Astrocyte of the spinal cord (primary cell): ENCODE measurements at regions not wholly inside any gene's neighbourhood (a gene's known extent, or its start where the extent isn't known, plus 50 kb on each side); places are given as distances from the start of the nearest gene placed in this dataset.

Experiments
- DNase-seq: peaks from one replicate; pipeline ENCODE4 v3.0.0; 2011; ENCODE audit warnings: low read depth, low spot score
- H3K4me3 ChIP-seq: 2 replicates; pipeline ENCODE4 v1.5.1; 2011; ENCODE audit warnings: low read depth, mild to moderate bottlenecking, low read length, moderate library complexity
- in situ Hi-C: cut with HindIII; loops from 2 replicates; pipeline ENCODE4 v1.10.0; 2017; ENCODE audit warnings: low sequenced_read_pairs
- TF ChIP-seq, protein P1 (sequence below): IDR thresholded peaks from 2 replicates; pipeline ENCODE4 v1.5.1; 2012; ENCODE audit warnings: low read depth, mild to moderate bottlenecking, low read length, inconsistent platforms

DNA sequence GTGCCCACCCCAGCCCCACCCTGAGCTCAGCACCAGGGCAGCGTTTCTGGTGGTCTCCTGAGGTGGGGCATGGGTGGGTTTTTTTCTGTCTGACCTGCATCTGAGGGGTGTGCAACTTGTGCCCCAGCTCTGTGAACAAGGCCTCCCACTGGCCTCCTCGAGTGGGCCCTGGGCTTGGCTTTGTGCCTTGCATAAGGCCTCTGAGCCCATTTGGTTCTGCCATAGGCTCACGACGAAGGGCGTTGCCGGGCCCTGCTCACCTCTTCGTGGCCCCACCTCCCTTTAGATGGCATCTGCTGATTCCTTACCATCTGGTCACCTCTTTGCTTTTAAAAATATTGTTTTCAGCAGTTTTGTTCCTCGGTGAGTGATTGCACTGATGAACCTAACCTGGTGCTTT lies 127.1 kb upstream of the COL5A1 start:
- no peak for DNase-seq
- TF ChIP-seq, protein P1, sequence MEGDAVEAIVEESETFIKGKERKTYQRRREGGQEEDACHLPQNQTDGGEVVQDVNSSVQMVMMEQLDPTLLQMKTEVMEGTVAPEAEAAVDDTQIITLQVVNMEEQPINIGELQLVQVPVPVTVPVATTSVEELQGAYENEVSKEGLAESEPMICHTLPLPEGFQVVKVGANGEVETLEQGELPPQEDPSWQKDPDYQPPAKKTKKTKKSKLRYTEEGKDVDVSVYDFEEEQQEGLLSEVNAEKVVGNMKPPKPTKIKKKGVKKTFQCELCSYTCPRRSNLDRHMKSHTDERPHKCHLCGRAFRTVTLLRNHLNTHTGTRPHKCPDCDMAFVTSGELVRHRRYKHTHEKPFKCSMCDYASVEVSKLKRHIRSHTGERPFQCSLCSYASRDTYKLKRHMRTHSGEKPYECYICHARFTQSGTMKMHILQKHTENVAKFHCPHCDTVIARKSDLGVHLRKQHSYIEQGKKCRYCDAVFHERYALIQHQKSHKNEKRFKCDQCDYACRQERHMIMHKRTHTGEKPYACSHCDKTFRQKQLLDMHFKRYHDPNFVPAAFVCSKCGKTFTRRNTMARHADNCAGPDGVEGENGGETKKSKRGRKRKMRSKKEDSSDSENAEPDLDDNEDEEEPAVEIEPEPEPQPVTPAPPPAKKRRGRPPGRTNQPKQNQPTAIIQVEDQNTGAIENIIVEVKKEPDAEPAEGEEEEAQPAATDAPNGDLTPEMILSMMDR: no peak
- no peak overlapping the region for H3K4me3 ChIP-seq
- in situ Hi-C loops: no loop called here

DNA sequence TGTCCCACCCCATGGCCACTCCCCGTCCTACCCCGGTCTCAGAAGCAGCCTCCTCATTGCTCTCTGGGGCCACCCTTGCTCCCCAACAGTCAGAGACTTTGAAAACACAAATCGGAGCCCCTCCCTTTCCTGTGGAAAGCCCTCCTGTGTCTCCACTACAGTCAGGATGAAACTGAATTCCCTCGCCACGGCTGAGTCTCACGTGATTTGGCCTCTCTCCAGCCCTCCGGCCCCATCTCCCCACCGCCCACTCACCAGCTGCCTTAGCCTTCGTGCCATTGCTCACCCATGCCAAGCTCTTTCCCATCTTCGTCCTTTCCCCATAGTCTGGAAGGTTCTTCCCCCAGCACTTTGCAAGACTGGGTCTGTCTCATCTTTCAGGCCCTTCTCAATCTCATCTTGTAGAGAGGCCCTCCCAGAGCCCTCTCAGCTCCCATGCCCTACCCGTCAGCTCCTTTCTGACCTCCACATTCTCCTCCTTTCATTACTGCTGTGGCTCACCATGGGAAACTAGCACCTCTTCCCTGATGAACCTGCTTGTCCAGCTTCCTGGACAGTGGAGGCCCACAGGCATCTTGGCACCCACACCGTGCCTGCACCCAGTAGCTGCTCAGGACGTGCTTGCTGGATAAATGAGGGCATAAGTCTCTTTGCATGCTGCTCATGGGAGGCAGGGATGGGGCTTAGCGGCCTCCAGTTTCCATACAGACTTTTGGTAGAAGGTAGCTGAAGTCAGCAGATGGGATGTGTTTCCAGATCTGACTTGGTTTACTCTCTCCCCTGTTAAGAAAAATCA lies 126.4 kb upstream of the COL5A1 start:
- TF ChIP-seq, protein P1: no peak
- no peak overlapping the region for H3K4me3 ChIP-seq
- in situ Hi-C loops: no loop called here

DNA sequence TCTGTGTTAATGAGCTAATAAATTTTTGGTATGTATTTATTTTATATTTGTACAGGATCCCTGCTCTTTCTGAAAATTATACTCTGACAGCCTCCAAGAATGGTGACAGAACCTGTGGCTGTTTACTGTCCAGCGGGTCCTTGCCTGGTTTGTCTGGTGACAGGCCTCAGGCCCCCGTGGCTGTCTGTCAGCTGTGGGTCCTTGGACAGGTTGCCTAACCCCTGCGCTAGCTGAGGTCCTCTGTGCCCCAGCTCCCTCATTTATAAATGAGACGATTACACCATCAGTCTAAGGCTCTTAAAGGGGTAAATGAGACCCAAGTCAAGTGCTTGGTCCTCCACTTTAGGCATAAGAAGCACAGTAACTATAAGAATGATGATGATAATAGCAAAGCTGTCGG lies 125.1 kb upstream of the COL5A1 start:
- no peak overlapping the region for H3K4me3 ChIP-seq
- in situ Hi-C loops: no loop called here
- no peak for DNase-seq
- TF ChIP-seq, protein P1: no peak

More for the DNA sequence above, 126.4 kb upstream of the COL5A1 start:
- DNase-seq: no peak

DNA sequence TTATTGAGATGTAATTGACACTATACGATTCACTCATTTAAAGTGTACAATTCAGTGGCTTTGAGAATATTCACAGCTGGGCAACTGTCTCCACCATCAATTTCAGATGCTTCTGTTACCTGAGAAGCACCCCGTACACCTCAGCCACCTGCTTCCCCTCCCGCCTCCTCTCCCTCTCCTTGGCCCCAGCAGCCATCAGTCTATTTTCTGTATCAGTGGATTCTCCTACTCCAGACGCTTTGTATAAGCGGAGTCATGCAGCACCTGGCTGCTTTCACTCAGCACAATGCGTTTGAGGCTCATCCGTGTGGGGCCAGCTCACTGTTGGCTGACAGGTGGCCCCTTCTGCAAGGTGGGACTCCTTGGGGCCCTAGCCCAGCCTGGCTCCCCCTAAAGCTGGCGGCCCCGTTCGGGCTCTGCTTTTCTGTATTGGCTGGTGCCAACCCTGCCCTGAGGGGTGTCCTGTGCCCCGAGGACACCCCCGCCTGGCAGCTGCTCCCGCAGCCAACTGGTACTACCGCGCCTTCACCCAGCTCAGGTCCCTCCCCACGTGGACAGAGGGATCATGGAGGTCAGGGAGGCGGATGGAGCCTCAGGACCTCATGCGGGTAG lies 124.4 kb upstream of the COL5A1 start:
- in situ Hi-C loops: no loop called here
- TF ChIP-seq, protein P1: no peak
- no peak for DNase-seq
- H3K4me3 ChIP-seq: no peak overlapping the region

DNA sequence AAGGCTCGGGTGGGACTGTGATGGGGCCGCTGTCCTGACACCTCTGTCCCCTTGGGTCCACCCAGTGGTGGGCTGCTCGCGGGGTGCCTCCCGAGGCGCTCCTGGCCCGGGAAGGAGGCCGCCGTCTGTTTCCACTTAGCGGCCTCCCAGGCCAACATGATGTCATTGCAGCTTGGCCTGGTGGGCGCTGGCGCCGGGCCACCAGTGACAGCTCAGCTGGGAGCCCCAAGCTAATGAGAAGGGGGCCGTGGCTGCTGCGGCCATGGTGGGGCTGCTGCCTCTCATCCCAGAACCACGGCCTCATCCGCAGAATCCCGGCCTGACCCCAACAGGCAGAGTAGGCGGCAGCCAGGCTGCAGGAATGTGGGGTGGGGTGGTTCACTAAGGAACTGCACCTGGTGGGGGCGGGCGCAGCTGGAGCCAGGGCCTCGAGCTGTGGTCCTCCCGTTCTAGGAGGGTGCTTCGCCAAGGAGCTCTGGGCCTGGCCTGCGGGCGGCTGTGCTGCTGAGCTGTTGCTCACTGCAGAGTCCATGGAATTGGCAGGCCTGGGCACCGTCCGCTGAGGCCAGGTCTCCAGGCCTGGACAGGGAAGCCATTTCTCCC lies 123.5 kb upstream of the COL5A1 start:
- in situ Hi-C loops: no loop called here
- DNase-seq: no peak
- no peak overlapping the region for H3K4me3 ChIP-seq
- TF ChIP-seq, protein P1: no peak

DNA sequence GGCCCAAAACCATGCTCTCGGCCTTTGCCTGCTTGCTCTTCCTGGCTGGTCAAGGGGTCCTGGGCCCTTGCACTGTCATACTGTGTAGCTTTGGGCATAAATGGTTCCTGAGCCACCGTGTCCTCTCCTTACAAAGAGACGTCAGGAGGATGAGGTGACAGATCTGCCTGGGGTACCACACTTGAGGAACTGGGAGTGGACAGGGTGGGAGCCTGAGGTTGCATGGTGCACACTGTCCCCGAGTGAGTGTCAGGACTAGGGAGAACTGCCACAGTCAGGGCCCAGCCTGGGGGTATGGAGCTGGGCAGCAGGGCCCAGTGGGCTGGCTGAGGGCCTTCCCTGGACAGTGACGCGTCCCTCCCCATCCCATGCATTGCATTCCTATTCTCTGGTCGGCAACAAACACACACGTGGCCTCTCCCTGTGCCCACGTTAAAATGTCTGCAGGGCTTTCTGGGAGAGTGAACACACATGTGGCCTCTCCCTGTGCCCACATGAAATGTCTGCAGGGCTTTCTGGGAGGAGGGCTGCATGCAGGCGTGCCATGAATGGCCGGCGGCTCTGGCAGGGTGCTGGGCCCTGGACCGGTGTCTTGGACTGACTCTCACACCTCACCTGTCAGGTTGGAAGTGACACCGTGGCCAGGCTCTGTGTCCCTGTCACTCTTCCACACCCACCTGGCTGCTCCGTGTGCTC lies 122.1 kb upstream of the COL5A1 start:
- in situ Hi-C loops: no loop called here
- TF ChIP-seq, protein P1: no peak
- DNase-seq: no peak
- no peak overlapping the region for H3K4me3 ChIP-seq
